Activated naive CD4-positive, alpha-beta T cell treated with anti-CD3 and anti-CD28 coated beads, Interleukin-2, amount 50 U/mL, for 24 hours (primary cell): ENCODE measurements at regions not wholly inside any gene's neighbourhood (a gene's known extent, or its start where the extent isn't known, plus 50 kb on each side); places are given as distances from the start of the nearest gene placed in this dataset.
"Not testable (repeated sequence)": the region's sequence is repeated elsewhere in the genome, so short reads cannot be mapped to it uniquely, and the experiment has no call there.

Experiments used
- H3K27ac Mint-ChIP-seq: one replicate; pipeline ENCODE4 v1.8.0; 2021; ENCODE audit warnings: mild to moderate bottlenecking, mixed read lengths
- H3K27me3 Mint-ChIP-seq: one replicate; pipeline ENCODE4 v1.8.0; 2021; ENCODE audit warnings: mixed read lengths
- H3K36me3 Mint-ChIP-seq: one replicate; pipeline ENCODE4 v1.8.0; 2021; ENCODE audit warnings: mixed read lengths
- H3K4me1 Mint-ChIP-seq: one replicate; pipeline ENCODE4 v1.8.0; 2021; ENCODE audit warnings: mixed read lengths
- H3K4me3 Mint-ChIP-seq: one replicate; pipeline ENCODE4 v1.8.0; 2021; ENCODE audit warnings: mild to moderate bottlenecking, mixed read lengths
- H3K9me3 Mint-ChIP-seq: one replicate; pipeline ENCODE4 v1.8.0; 2021; ENCODE audit warnings: mixed read lengths

- not testable (repeated sequence) for H3K4me1 Mint-ChIP-seq, H3K36me3 Mint-ChIP-seq, H3K4me3 Mint-ChIP-seq, H3K27ac Mint-ChIP-seq, H3K9me3 Mint-ChIP-seq, H3K27me3 Mint-ChIP-seq
Observed at GRCh38 chr6:71686021-71686677, 200.2 kb upstream of the RIMS1 start.

GRCh38 chr6:71698702-71699101 is 187.6 kb upstream of the RIMS1 start:
- no peak overlapping the region for H3K27ac Mint-ChIP-seq
- no peaks in the 10 kb centered on the region for H3K27me3 Mint-ChIP-seq

GRCh38 chr6:71706523-71706922 is 179.8 kb upstream of the RIMS1 start:
- no peaks in the 10 kb centered on the region for H3K36me3 Mint-ChIP-seq
- H3K27me3 Mint-ChIP-seq = no peaks in the 10 kb centered on the region
- no peak overlapping the region for H3K27ac Mint-ChIP-seq
- H3K9me3 Mint-ChIP-seq = no peaks in the 10 kb centered on the region
- H3K4me3 Mint-ChIP-seq = no peak overlapping the region
- H3K4me1 Mint-ChIP-seq = no peaks in the 10 kb centered on the region

More at GRCh38 chr6:71698702-71699101, 187.6 kb upstream of the RIMS1 start:
- peaks cover 5% of the 10 kb centered on the region for H3K9me3 Mint-ChIP-seq
- H3K4me1 Mint-ChIP-seq = no peaks in the 10 kb centered on the region
- no peaks in the 10 kb centered on the region for H3K36me3 Mint-ChIP-seq
- H3K4me3 Mint-ChIP-seq = no peak overlapping the region

- H3K27ac Mint-ChIP-seq = no peak overlapping the region
- H3K4me1 Mint-ChIP-seq = no peaks in the 10 kb centered on the region
- no peak overlapping the region for H3K4me3 Mint-ChIP-seq
- no peaks in the 10 kb centered on the region for H3K36me3 Mint-ChIP-seq
- H3K27me3 Mint-ChIP-seq = no peaks in the 10 kb centered on the region
- H3K9me3 Mint-ChIP-seq = no peaks in the 10 kb centered on the region
Observed at GRCh38 chr6:71707059-71707458, 179.3 kb upstream of the RIMS1 start.

GRCh38 chr6:71720705-71721104 is 165.6 kb upstream of the RIMS1 start:
- H3K9me3 Mint-ChIP-seq = no peaks in the 10 kb centered on the region
- no peak overlapping the region for H3K27ac Mint-ChIP-seq
- no peak overlapping the region for H3K4me3 Mint-ChIP-seq
- H3K27me3 Mint-ChIP-seq = no peaks in the 10 kb centered on the region
- no peaks in the 10 kb centered on the region for H3K4me1 Mint-ChIP-seq
- H3K36me3 Mint-ChIP-seq = no peaks in the 10 kb centered on the region

GRCh38 chr6:71721642-71722041 is 164.7 kb upstream of the RIMS1 start:
- no peaks in the 10 kb centered on the region for H3K4me1 Mint-ChIP-seq

GRCh38 chr6:71722736-71723135 is 163.6 kb upstream of the RIMS1 start:
- no peaks in the 10 kb centered on the region for H3K36me3 Mint-ChIP-seq
- H3K27ac Mint-ChIP-seq = no peak overlapping the region
- no peaks in the 10 kb centered on the region for H3K27me3 Mint-ChIP-seq
- no peaks in the 10 kb centered on the region for H3K4me1 Mint-ChIP-seq
- H3K4me3 Mint-ChIP-seq = no peak overlapping the region
- no peaks in the 10 kb centered on the region for H3K9me3 Mint-ChIP-seq

More at GRCh38 chr6:71721642-71722041, 164.7 kb upstream of the RIMS1 start:
- H3K27me3 Mint-ChIP-seq = no peaks in the 10 kb centered on the region
- no peaks in the 10 kb centered on the region for H3K36me3 Mint-ChIP-seq
- H3K9me3 Mint-ChIP-seq = no peaks in the 10 kb centered on the region
- no peak overlapping the region for H3K4me3 Mint-ChIP-seq
- no peak overlapping the region for H3K27ac Mint-ChIP-seq

- Mint-ChIP-seq H3K36me3 (no peaks in the 10 kb centered on the region), H3K9me3 (no peaks in the 10 kb centered on the region), H3K27ac (no peak overlapping the region), H3K27me3 (no peaks in the 10 kb centered on the region), H3K4me3 (no peak overlapping the region), H3K4me1 (no peaks in the 10 kb centered on the region)
Observed at GRCh38 chr6:71724456-71725125, 161.8 kb upstream of the RIMS1 start.

GRCh38 chr6:71725126-71725470 is 161.3 kb upstream of the RIMS1 start:
- no peaks in the 10 kb centered on the region for H3K36me3 Mint-ChIP-seq
- no peaks in the 10 kb centered on the region for H3K4me1 Mint-ChIP-seq

GRCh38 chr6:71726121-71726520 is 160.2 kb upstream of the RIMS1 start:
- Mint-ChIP-seq H3K4me3 (no peak overlapping the region), H3K27ac (no peak overlapping the region), H3K9me3 (no peaks in the 10 kb centered on the region), H3K4me1 (no peaks in the 10 kb centered on the region), H3K36me3 (no peaks in the 10 kb centered on the region), H3K27me3 (no peaks in the 10 kb centered on the region)

More at GRCh38 chr6:71725126-71725470, 161.3 kb upstream of the RIMS1 start:
- Mint-ChIP-seq H3K9me3 (no peaks in the 10 kb centered on the region), H3K27ac (no peak overlapping the region), H3K4me3 (no peak overlapping the region), H3K27me3 (no peaks in the 10 kb centered on the region)

- Mint-ChIP-seq H3K27ac (no peak overlapping the region), H3K4me1 (no peaks in the 10 kb centered on the region), H3K36me3 (no peaks in the 10 kb centered on the region), H3K9me3 (no peaks in the 10 kb centered on the region), H3K27me3 (no peaks in the 10 kb centered on the region), H3K4me3 (no peak overlapping the region)
Observed at GRCh38 chr6:71727632-71728294, 158.6 kb upstream of the RIMS1 start.

- Mint-ChIP-seq H3K4me1 (no peaks in the 10 kb centered on the region), H3K36me3 (no peaks in the 10 kb centered on the region), H3K4me3 (no peak overlapping the region), H3K9me3 (no peaks in the 10 kb centered on the region), H3K27me3 (no peaks in the 10 kb centered on the region), H3K27ac (no peak overlapping the region)
Observed at GRCh38 chr6:71730284-71730683, 156.1 kb upstream of the RIMS1 start.

GRCh38 chr6:71733970-71734899 is 152.1 kb upstream of the RIMS1 start:
- H3K4me3 Mint-ChIP-seq = no peak overlapping the region
- H3K36me3 Mint-ChIP-seq = no peaks in the 10 kb centered on the region
- no peaks in the 10 kb centered on the region for H3K27me3 Mint-ChIP-seq
- H3K4me1 Mint-ChIP-seq = no peaks in the 10 kb centered on the region
- no peak overlapping the region for H3K27ac Mint-ChIP-seq
- H3K9me3 Mint-ChIP-seq = no peaks in the 10 kb centered on the region

GRCh38 chr6:71737953-71738352 is 148.4 kb upstream of the RIMS1 start:
- no peaks in the 10 kb centered on the region for H3K27me3 Mint-ChIP-seq
- no peaks in the 10 kb centered on the region for H3K36me3 Mint-ChIP-seq
- H3K27ac Mint-ChIP-seq = no peak overlapping the region

GRCh38 chr6:71745525-71745924 is 140.8 kb upstream of the RIMS1 start:
- H3K36me3 Mint-ChIP-seq = no peaks in the 10 kb centered on the region
- no peak overlapping the region for H3K27ac Mint-ChIP-seq
- no peak overlapping the region for H3K4me3 Mint-ChIP-seq
- H3K9me3 Mint-ChIP-seq = no peaks in the 10 kb centered on the region
- no peaks in the 10 kb centered on the region for H3K4me1 Mint-ChIP-seq
- H3K27me3 Mint-ChIP-seq = no peaks in the 10 kb centered on the region

More at GRCh38 chr6:71737953-71738352, 148.4 kb upstream of the RIMS1 start:
- no peaks in the 10 kb centered on the region for H3K4me1 Mint-ChIP-seq
- no peak overlapping the region for H3K4me3 Mint-ChIP-seq
- H3K9me3 Mint-ChIP-seq = no peaks in the 10 kb centered on the region
